ENCODE measurements at regions not wholly inside any gene's neighbourhood (a gene's known extent, or its start where the extent isn't known, plus 50 kb on each side); places are given as distances from the start of the nearest gene placed in this dataset.

DNA sequence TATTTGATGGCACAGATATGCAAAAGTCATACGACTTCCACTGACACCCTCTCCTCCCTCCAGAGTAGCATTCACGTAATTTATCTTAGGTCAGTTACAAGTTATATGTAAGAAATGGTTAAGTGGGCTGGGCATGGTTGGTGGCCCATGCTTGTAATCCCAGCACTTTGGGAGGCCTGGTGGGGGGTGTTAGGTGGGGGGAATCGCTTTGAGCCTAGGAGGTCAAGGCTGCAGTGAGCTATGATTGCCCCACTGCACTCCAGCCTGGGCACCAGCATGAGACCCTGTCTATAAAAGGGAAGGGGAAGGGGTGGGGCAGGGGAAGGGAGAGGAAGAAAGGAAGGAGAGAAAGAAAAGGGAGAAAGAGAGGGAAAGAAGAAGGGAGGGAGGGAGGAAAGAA is 202.8 kb downstream of the AUH start:
- no peak for DNase-seq (ENCODE audit: low read depth)
- TF ChIP-seq, protein P1, sequence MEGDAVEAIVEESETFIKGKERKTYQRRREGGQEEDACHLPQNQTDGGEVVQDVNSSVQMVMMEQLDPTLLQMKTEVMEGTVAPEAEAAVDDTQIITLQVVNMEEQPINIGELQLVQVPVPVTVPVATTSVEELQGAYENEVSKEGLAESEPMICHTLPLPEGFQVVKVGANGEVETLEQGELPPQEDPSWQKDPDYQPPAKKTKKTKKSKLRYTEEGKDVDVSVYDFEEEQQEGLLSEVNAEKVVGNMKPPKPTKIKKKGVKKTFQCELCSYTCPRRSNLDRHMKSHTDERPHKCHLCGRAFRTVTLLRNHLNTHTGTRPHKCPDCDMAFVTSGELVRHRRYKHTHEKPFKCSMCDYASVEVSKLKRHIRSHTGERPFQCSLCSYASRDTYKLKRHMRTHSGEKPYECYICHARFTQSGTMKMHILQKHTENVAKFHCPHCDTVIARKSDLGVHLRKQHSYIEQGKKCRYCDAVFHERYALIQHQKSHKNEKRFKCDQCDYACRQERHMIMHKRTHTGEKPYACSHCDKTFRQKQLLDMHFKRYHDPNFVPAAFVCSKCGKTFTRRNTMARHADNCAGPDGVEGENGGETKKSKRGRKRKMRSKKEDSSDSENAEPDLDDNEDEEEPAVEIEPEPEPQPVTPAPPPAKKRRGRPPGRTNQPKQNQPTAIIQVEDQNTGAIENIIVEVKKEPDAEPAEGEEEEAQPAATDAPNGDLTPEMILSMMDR (IDR thresholded peaks at IDR 0.05; ENCODE audit: control insufficient read depth, insufficient read depth, low read depth, low read length, missing control alignments) = no peak
- H3K4me3 ChIP-seq (ENCODE audit: control insufficient read depth, low read depth, low read length) = no peak overlapping the region

DNA sequence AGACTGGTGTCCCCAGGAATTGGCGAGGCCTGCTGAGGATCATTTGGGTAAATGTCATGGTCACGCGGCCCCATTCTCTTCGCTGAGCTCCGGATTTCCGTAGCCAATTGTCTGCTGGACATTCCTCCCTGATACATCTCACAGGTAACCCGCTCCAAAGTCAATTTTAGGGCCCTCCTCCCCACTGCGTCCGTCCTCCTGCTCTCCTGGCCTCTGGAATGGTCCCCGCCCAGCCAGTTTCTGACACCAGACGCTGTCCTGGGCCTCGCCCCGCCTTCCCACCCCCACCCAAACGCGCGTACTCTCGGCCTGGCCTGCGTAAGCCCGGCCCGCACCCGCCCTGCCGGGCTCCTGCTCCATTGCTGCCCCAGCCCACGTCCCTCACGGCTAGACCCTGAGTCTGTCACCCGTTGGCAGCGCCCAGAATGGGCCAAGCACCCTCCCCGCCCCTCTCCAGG is 202.0 kb downstream of the AUH start:
- no peak for DNase-seq (ENCODE audit: low read depth)
- no peak overlapping the region for H3K4me3 ChIP-seq (ENCODE audit: control insufficient read depth, low read depth, low read length)
- TF ChIP-seq, protein P1 (IDR thresholded peaks at IDR 0.05; ENCODE audit: control insufficient read depth, insufficient read depth, low read depth, low read length, missing control alignments) = no peak

DNA sequence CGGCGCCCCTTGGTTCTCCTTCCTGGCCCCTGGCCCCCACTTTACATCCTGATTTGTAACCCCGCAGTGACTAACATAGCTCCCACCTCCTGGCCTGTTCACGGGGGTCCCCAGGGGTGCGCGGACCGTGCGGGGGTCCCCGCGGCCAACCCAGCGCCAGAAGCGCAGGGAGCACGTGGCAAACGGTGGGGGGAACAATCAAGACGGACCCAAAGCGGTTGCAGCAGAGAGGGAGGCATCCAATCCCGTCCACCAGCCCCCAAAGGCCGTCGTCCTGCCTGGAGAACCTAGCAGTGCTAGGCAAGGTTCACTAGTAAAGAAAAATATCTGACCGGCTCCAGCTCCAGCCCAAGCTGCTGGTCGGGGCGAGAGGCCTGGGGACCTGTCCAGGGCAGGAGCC is 201.5 kb downstream of the AUH start:
- DNase-seq (ENCODE audit: low read depth) = no peak
- TF ChIP-seq, protein P1 (IDR thresholded peaks at IDR 0.05; ENCODE audit: control insufficient read depth, insufficient read depth, low read depth, low read length, missing control alignments) = no peak

DNA sequence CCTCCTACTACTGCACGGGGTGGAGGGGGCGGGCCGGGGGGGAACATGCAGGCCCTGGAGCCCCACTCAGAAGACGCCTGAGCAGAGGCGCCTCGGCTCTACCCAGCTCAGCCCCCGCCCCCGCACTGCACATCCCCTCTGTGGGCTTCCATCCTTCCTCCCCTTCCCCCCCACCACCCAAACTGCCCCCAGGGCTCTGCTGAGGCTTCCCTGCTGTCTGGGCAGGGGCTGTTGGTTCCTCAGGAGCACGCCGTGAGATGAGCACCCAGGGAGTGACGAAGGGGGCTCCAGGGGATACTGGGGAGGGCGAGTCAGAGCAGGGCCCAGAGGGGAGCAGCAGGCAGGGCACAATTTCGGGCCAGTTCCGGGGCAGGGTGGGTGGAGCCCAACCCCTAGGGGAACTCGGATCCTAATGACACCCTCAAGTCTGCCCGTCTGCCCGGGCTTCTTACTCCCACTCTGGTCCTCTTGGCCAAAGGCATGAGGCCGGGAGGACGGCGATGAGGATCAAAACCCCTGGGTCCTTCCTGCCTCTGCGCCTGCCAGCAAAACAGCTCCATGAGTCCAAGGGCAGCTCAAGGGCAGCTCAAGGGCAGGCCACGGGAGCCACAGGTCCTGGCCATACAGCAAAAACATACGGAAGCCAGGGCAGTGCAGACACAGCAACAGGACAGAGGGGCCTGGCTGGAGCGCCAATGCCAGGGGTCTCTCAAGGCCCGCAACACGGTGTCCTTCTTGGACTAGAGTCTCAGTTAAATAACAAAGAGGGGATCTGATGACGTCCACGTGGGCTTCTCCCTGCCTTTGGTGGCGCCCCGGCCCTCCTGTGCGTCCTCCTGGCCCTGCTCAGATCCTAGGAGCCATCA is 200.9 kb downstream of the AUH start:
- H3K4me3 ChIP-seq (ENCODE audit: control insufficient read depth, low read depth, low read length) = no peak overlapping the region
- no peak for DNase-seq (ENCODE audit: low read depth)
- TF ChIP-seq, protein P1 (IDR thresholded peaks at IDR 0.05; ENCODE audit: control insufficient read depth, insufficient read depth, low read depth, low read length, missing control alignments) = no peak

More for the DNA sequence above, 201.5 kb downstream of the AUH start:
- H3K4me3 ChIP-seq (ENCODE audit: control insufficient read depth, low read depth, low read length) = no peak overlapping the region

DNA sequence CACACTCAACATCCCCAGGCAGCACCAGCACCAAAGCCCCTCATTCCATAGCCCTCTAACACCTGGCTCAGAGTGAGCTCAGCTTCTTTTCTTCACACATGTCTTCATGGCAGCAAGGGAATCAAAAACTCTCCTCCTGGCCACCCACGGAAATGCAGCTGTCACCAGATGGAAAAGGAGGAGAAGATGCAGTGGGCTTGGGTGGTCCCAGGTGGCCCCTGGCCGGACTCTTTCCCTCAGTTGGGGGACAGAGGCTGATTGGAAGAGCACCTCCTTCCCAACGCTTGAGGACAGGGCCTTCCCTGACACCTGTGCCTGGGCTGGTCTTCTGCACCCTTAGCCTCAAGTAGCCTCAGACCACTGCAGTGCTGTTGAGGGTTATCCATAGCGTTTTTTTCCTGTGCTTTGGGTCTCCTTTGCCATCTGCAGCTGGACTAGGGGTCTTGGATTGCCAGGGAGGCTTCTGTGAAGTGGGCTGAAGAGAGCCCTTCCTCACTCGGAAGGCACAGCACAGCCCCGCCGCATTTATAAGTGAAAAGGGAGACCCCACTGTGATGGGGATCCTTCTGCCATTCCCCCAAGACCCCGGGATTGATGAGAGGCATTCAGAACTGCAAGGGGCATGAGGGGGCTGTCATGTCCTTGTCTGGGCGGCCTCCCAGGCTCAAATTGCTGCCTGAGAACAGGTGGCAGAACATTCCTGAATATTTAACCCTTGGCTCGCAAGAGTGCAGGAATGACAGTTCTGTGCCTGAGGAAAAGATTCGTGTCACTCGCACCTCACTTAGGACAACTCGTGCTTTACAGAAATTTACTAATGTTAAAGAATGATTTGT is 200.0 kb downstream of the AUH start:
- TF ChIP-seq, protein P1 (IDR thresholded peaks at IDR 0.05; ENCODE audit: control insufficient read depth, insufficient read depth, low read depth, low read length, missing control alignments) = no peak
- no peak overlapping the region for H3K4me3 ChIP-seq (ENCODE audit: control insufficient read depth, low read depth, low read length)
- DNase-seq (ENCODE audit: low read depth) = no peak

DNA sequence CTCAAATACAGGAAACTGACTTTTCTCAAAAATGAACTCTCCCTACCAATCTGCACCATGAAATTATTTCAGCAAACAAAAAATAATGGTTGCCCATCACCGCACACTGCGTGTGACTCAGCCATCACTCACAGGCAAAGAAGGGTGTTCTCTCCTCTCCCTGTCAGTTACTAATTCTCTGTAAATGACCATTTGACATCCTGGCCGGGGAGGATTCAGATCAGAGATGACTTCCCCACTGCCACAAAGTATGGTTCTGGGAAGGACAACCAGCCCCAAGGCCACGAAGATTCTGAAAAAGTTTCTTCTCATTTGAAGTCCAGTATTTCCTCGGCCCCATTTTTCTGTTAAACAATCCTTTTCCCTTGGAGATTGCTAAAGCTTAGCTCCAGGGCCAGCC is 199.4 kb downstream of the AUH start:
- no peak for DNase-seq (ENCODE audit: low read depth)
- TF ChIP-seq, protein P1 (IDR thresholded peaks at IDR 0.05; ENCODE audit: control insufficient read depth, insufficient read depth, low read depth, low read length, missing control alignments) = no peak
- H3K4me3 ChIP-seq (ENCODE audit: control insufficient read depth, low read depth, low read length) = no peak overlapping the region
